ENCODE measurements at regions not wholly inside any gene's neighbourhood (a gene's known extent, or its start where the extent isn't known, plus 50 kb on each side); places are given as distances from the start of the nearest gene placed in this dataset.

GRCh38 chr7:57364933-57365710, 84.9 kb upstream of the ZNF716 start:
- Mint-ChIP-seq H3K27me3 (ENCODE audit: insufficient read depth, unreplicated experiment) (no peaks in the 10 kb centered on the region), H3K4me3 (ENCODE audit: unreplicated experiment) (no peak overlapping the region), H3K9me3 (ENCODE audit: unreplicated experiment) (peaks cover 57% of the 10 kb centered on the region), H3K36me3 (ENCODE audit: insufficient read depth, unreplicated experiment) (peaks cover 6% of the 10 kb centered on the region), H3K4me1 (ENCODE audit: insufficient read depth, unreplicated experiment) (no peaks in the 10 kb centered on the region), H3K27ac (ENCODE audit: low read depth, unreplicated experiment) (no peak overlapping the region)
- DNase-seq (ENCODE audit: unreplicated experiment) = no peak
- TF ChIP-seq CTCF (IDR thresholded peaks at IDR 0.05; ENCODE audit: unreplicated experiment) = no peak
- intact Hi-C loops (cut with micrococcal nuclease) = no loop called here
- BruUV-seq (replicated peaks) = no TSS peak
- CTCF ChIA-PET = no interaction called here
- POLR2A ChIA-PET = no interaction called here

- H3K9me3 Mint-ChIP-seq (ENCODE audit: unreplicated experiment) = peaks cover 53% of the 10 kb centered on the region
- CTCF ChIA-PET = no interaction called here
Observed at GRCh38 chr7:57367171-57367570, 82.8 kb upstream of the ZNF716 start.

GRCh38 chr7:57370066-57370738, 79.8 kb upstream of the ZNF716 start:
- Mint-ChIP-seq H3K36me3 (ENCODE audit: insufficient read depth, unreplicated experiment) (peaks cover 6% of the 10 kb centered on the region), H3K27me3 (ENCODE audit: insufficient read depth, unreplicated experiment) (no peaks in the 10 kb centered on the region), H3K27ac (ENCODE audit: low read depth, unreplicated experiment) (no peak overlapping the region), H3K4me3 (ENCODE audit: unreplicated experiment) (no peak overlapping the region), H3K4me1 (ENCODE audit: insufficient read depth, unreplicated experiment) (no peaks in the 10 kb centered on the region), H3K9me3 (ENCODE audit: unreplicated experiment) (peaks cover 53% of the 10 kb centered on the region)
- POLR2A ChIA-PET = no interaction called here
- DNase-seq (ENCODE audit: unreplicated experiment) = no peak
- intact Hi-C loops (cut with micrococcal nuclease) = no loop called here
- BruUV-seq (replicated peaks) = no TSS peak
- no peak for TF ChIP-seq CTCF (IDR thresholded peaks at IDR 0.05; ENCODE audit: unreplicated experiment)
- CTCF ChIA-PET = no interaction called here

More at GRCh38 chr7:57367171-57367570, 82.8 kb upstream of the ZNF716 start:
- POLR2A ChIA-PET = no interaction called here
- H3K27me3 Mint-ChIP-seq (ENCODE audit: insufficient read depth, unreplicated experiment) = no peaks in the 10 kb centered on the region
- H3K4me1 Mint-ChIP-seq (ENCODE audit: insufficient read depth, unreplicated experiment) = no peaks in the 10 kb centered on the region
- peaks cover 6% of the 10 kb centered on the region for H3K36me3 Mint-ChIP-seq (ENCODE audit: insufficient read depth, unreplicated experiment)
- H3K4me3 Mint-ChIP-seq (ENCODE audit: unreplicated experiment) = no peak overlapping the region
- DNase-seq (ENCODE audit: unreplicated experiment) = no peak
- no peak for TF ChIP-seq CTCF (IDR thresholded peaks at IDR 0.05; ENCODE audit: unreplicated experiment)
- no TSS peak for BruUV-seq (replicated peaks)
- H3K27ac Mint-ChIP-seq (ENCODE audit: low read depth, unreplicated experiment) = no peak overlapping the region
- intact Hi-C loops (cut with micrococcal nuclease) = no loop called here

GRCh38 chr7:57370739-57371098, 79.3 kb upstream of the ZNF716 start:
- Mint-ChIP-seq H3K9me3 (ENCODE audit: unreplicated experiment) (peaks cover 50% of the 10 kb centered on the region), H3K27ac (ENCODE audit: low read depth, unreplicated experiment) (no peak overlapping the region), H3K27me3 (ENCODE audit: insufficient read depth, unreplicated experiment) (no peaks in the 10 kb centered on the region), H3K4me3 (ENCODE audit: unreplicated experiment) (no peak overlapping the region), H3K4me1 (ENCODE audit: insufficient read depth, unreplicated experiment) (no peaks in the 10 kb centered on the region), H3K36me3 (ENCODE audit: insufficient read depth, unreplicated experiment) (peaks cover 5% of the 10 kb centered on the region)
- BruUV-seq (replicated peaks) = no TSS peak
- ChIA-PET CTCF (no interaction called here), POLR2A (no interaction called here)
- intact Hi-C loops (cut with micrococcal nuclease) = no loop called here
- TF ChIP-seq CTCF (IDR thresholded peaks at IDR 0.05; ENCODE audit: unreplicated experiment) = no peak
- no peak for DNase-seq (ENCODE audit: unreplicated experiment)
